ENCODE measurements at regions not wholly inside any gene's neighbourhood (a gene's known extent, or its start where the extent isn't known, plus 50 kb on each side); places are given as distances from the start of the nearest gene placed in this dataset.

DNA sequence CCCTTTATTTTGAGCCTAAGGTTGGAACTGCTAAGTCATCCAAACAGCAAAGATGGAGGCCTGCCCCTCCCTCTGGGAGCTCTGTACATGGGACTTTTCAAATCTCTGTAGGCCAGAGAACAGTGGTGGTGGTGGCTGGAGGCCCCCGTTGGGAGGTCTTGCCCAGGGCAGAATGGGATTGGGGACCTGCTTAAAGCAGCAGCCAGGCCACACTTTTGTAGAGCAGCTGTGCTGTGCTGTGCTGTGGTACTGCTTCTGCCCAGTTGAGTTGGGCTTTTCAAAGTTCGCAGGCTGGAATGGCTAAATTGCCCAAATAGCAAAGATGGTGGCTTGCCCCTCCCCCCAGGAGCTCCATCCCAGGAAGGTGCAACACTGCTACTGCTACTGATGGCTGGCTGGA, 147.5 kb upstream of the TACR3 start:
- TF ChIP-seq, protein P1, sequence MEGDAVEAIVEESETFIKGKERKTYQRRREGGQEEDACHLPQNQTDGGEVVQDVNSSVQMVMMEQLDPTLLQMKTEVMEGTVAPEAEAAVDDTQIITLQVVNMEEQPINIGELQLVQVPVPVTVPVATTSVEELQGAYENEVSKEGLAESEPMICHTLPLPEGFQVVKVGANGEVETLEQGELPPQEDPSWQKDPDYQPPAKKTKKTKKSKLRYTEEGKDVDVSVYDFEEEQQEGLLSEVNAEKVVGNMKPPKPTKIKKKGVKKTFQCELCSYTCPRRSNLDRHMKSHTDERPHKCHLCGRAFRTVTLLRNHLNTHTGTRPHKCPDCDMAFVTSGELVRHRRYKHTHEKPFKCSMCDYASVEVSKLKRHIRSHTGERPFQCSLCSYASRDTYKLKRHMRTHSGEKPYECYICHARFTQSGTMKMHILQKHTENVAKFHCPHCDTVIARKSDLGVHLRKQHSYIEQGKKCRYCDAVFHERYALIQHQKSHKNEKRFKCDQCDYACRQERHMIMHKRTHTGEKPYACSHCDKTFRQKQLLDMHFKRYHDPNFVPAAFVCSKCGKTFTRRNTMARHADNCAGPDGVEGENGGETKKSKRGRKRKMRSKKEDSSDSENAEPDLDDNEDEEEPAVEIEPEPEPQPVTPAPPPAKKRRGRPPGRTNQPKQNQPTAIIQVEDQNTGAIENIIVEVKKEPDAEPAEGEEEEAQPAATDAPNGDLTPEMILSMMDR (IDR thresholded peaks at IDR 0.05; ENCODE audit: low read length) = no peak
- no peak for TF ChIP-seq EZH2 (optimal IDR thresholded peaks at IDR 0.05; ENCODE audit: low read depth, low read length)
- TF ChIP-seq EZH2phosphoT487 (IDR thresholded peaks at IDR 0.05; ENCODE audit: low read length) = no peak

Data from MM.1S (cell line).